H1 (cell line): ENCODE measurements at regions not wholly inside any gene's neighbourhood (a gene's known extent, or its start where the extent isn't known, plus 50 kb on each side); places are given as distances from the start of the nearest gene placed in this dataset.

Experiments used
- CTCF ChIA-PET: fragments of 300-600 bp; sonication (Branson Sonifier 250); formaldehyde crosslinking; loops from one replicate; lab custom pipeline; 2021; ENCODE audit not compliant: partially characterized antibody; lab: Charles Lee
- POLR2A ChIA-PET: fragments of 300-600 bp; sonication (Branson Sonifier 250); formaldehyde crosslinking; loops from one replicate; lab custom pipeline; 2021; ENCODE audit warnings: inconsistent platforms; ENCODE audit not compliant: partially characterized antibody; lab: Charles Lee
- DNase-seq, 2 experiments: peaks; one replicate each; pipeline versions ENCODE4 v3.0.0 to v3.0.0-alpha.2; 2010 to 2022; ENCODE audit warnings: low spot score in 2 of 2, low read depth in 1 of 2, mixed read lengths in 1 of 2
- FAIRE-seq: peaks from 2 replicates; lab custom pipeline; 2011; peaks lifted over from hg19 to GRCh38; lab: Jason Lieb, UNC
- H2AFZ ChIP-seq: 2 replicates; pipeline ENCODE4 v1.8.1; 2012; ENCODE audit warnings: low read length, inconsistent platforms
- H2AK5ac ChIP-seq: 2 replicates; pipeline ENCODE4 v1.6.1; 2013; ENCODE audit warnings: low read depth, low read length
- H2BK120ac ChIP-seq: replicated peaks from 2 replicates; pipeline ENCODE3; 2013; ENCODE audit warnings: low read depth, low read length, inconsistent platforms
- H2BK12ac ChIP-seq: 2 replicates; pipeline ENCODE4 v1.6.1; 2013; ENCODE audit warnings: low read depth, low read length
- H2BK15ac ChIP-seq: 2 replicates; pipeline ENCODE4 v1.6.1; 2013; ENCODE audit warnings: low read length
- H2BK20ac ChIP-seq: 2 replicates; pipeline ENCODE4 v1.6.1; 2013; ENCODE audit warnings: low read length
- H2BK5ac ChIP-seq: 2 replicates; pipeline ENCODE4 v1.6.1; 2013; ENCODE audit warnings: low read depth, low read length
- H3K14ac ChIP-seq: 2 replicates; pipeline ENCODE4 v1.6.1; 2013; ENCODE audit warnings: inconsistent platforms; ENCODE audit not compliant: insufficient read length
- H3K18ac ChIP-seq: 2 replicates; pipeline ENCODE4 v1.6.1; 2013; ENCODE audit warnings: low read length; ENCODE audit errors: extremely low read depth
- H3K23ac ChIP-seq: 2 replicates; pipeline ENCODE4 v1.6.1; 2013; ENCODE audit warnings: inconsistent platforms; ENCODE audit not compliant: insufficient read length
- H3K23me2 ChIP-seq: 2 replicates; pipeline ENCODE4 v1.6.1; 2013; ENCODE audit warnings: low read depth, low read length
- H3K27ac ChIP-seq: 2 replicates; pipeline ENCODE4 v1.6.1; 2011; ENCODE audit warnings: low read depth, low read length, inconsistent platforms
- H3K27me3 ChIP-seq, 4 experiments: replicated peaks in 1 of 4; 1 replicate in 1 of 4; 2 replicates in 3 of 4; pipeline versions ENCODE4 v1.6.1 to v1.8.1; 2011 to 2013; ENCODE audit warnings: low read length in 3 of 4, mild to moderate bottlenecking in 3 of 4, inconsistent platforms in 2 of 4, mixed read lengths in 2 of 4, moderate library complexity in 1 of 4; ENCODE audit not compliant: control insufficient read depth in 3 of 4, insufficient read depth in 3 of 4; ENCODE audit errors: extremely low read depth in 1 of 4
- H3K36me3 ChIP-seq, 4 experiments: 2 replicates each; pipeline versions ENCODE4 v1.6.1 to v1.8.1; 2011 to 2013; ENCODE audit warnings: mild to moderate bottlenecking in 4 of 4, low read length in 3 of 4, moderate library complexity in 2 of 4, control low read depth in 1 of 4, inconsistent platforms in 1 of 4; ENCODE audit not compliant: insufficient read depth in 4 of 4, control insufficient read depth in 2 of 4
- H3K4ac ChIP-seq: replicated peaks from 2 replicates; pipeline ENCODE3; 2013; ENCODE audit warnings: low read length, low read depth, mixed read lengths, inconsistent platforms; ENCODE audit not compliant: insufficient read length
- H3K4me1 ChIP-seq, 4 experiments: replicated peaks in 1 of 4; 1 replicate in 1 of 4; 2 replicates in 3 of 4; pipeline versions ENCODE4 v1.6.1 to v1.8.1; 2011 to 2013; ENCODE audit warnings: low read length in 3 of 4, inconsistent platforms in 2 of 4, mixed read lengths in 1 of 4; ENCODE audit not compliant: insufficient read depth in 4 of 4, control insufficient read depth in 3 of 4
- H3K4me2 ChIP-seq, 2 experiments: 2 replicates each; pipeline versions ENCODE4 v1.6.1 to v1.8.1; 2011 to 2013; ENCODE audit warnings: low read depth in 2 of 2, low read length in 2 of 2, control low read depth in 1 of 2, inconsistent platforms in 1 of 2, mild to moderate bottlenecking in 1 of 2; ENCODE audit not compliant: insufficient read depth in 1 of 2
- H3K4me3 ChIP-seq, 4 experiments: fragments of 200-600, 300-600 bp in 1 of 4; sonication (generic), shearing (Covaris generic), sonication (Bioruptor Twin) in 1 of 4; 2 replicates each; pipeline versions ENCODE4 v1.5.1 to v1.8.1; 2011 to 2016; ENCODE audit warnings: low read length in 4 of 4, low read depth in 3 of 4, control low read depth in 2 of 4, inconsistent platforms in 2 of 4, mild to moderate bottlenecking in 2 of 4, mixed read lengths in 1 of 4, moderate library complexity in 1 of 4; ENCODE audit not compliant: insufficient read depth in 2 of 4; ENCODE audit errors: extremely low read depth in 1 of 4
- H3K56ac ChIP-seq: replicated peaks from 2 replicates; pipeline ENCODE3; 2013; ENCODE audit warnings: low read depth, mild to moderate bottlenecking, mixed read lengths, low read length, inconsistent platforms; ENCODE audit not compliant: insufficient read length
- H3K79me1 ChIP-seq: 2 replicates; pipeline ENCODE4 v1.6.1; 2013; ENCODE audit warnings: low read depth, low read length, control low read depth
- H3K79me2 ChIP-seq, 2 experiments: 2 replicates each; pipeline versions ENCODE4 v1.6.1 to v1.8.1; 2012 to 2013; ENCODE audit warnings: low read length in 2 of 2, mild to moderate bottlenecking in 2 of 2, inconsistent platforms in 1 of 2; ENCODE audit not compliant: insufficient read depth in 2 of 2, control insufficient read depth in 1 of 2
- H3K9ac ChIP-seq, 4 experiments: replicated peaks in 1 of 4; 1 replicate in 1 of 4; 2 replicates in 3 of 4; pipeline versions ENCODE4 v1.6.1 to v1.8.1; 2011 to 2013; ENCODE audit warnings: low read depth in 3 of 4, low read length in 3 of 4, control low read depth in 2 of 4, mild to moderate bottlenecking in 2 of 4, moderate library complexity in 2 of 4, inconsistent platforms in 1 of 4; ENCODE audit errors: extremely low read depth in 1 of 4
- H3K9me3 ChIP-seq, 2 experiments: 2 replicates each; pipeline versions ENCODE4 v1.6.1 to v1.8.1; 2012 to 2013; ENCODE audit warnings: mild to moderate bottlenecking in 2 of 2, moderate library complexity in 2 of 2, control low read depth in 1 of 2, inconsistent platforms in 1 of 2, low read depth in 1 of 2, low read length in 1 of 2, mixed read lengths in 1 of 2; ENCODE audit not compliant: insufficient read depth in 2 of 2
- H4K20me1 ChIP-seq, 2 experiments: replicated peaks in 1 of 2; 2 replicates each; pipeline versions ENCODE3 to v1.8.1; 2011 to 2013; ENCODE audit warnings: inconsistent platforms in 2 of 2, low read length in 2 of 2, mild to moderate bottlenecking in 1 of 2; ENCODE audit not compliant: insufficient read depth in 2 of 2, control insufficient read depth in 1 of 2
- H4K5ac ChIP-seq: 2 replicates; pipeline ENCODE4 v1.6.1; 2013; ENCODE audit warnings: low read length, low read depth, mixed read lengths, inconsistent platforms; ENCODE audit not compliant: insufficient read length
- H4K8ac ChIP-seq: 2 replicates; pipeline ENCODE4 v1.8.0; 2013; ENCODE audit warnings: mild to moderate bottlenecking, moderate library complexity, low read length, inconsistent platforms; ENCODE audit not compliant: insufficient read depth; ENCODE audit errors: extremely low read depth
- H4K91ac ChIP-seq: replicated peaks from 2 replicates; pipeline ENCODE3; 2013; ENCODE audit warnings: low read length, mixed read lengths, inconsistent platforms; ENCODE audit not compliant: insufficient read length
- PHF8 ChIP-seq: fragments of 200-600 bp; sonication (generic); conservative IDR thresholded peaks from 2 replicates; pipeline ENCODE4 v1.7.1; 2012; ENCODE audit warnings: low read depth, mild to moderate bottlenecking, inconsistent platforms, low read length, moderate library complexity
- POU5F1 ChIP-seq: IDR thresholded peaks from 2 replicates; pipeline ENCODE4 v1.6.1; 2011; ENCODE audit warnings: low read depth, mild to moderate bottlenecking, low read length, moderate library complexity
- RFX5 ChIP-seq: IDR thresholded peaks from 2 replicates; pipeline ENCODE4 v1.6.1; 2011; ENCODE audit warnings: low read depth, low read length, improper control_type of control experiment, borderline replicate concordance
- RNF2 ChIP-seq: fragments of 200-900, 300-1000 bp; sonication (generic); IDR thresholded peaks from 2 replicates; pipeline ENCODE4 v1.7.1; 2016; ENCODE audit warnings: borderline replicate concordance, low read depth, mild to moderate bottlenecking, antibody characterized with exemption, low read length; ENCODE audit not compliant: poor library complexity, severe bottlenecking; ENCODE audit errors: missing control alignments
- SIN3A ChIP-seq, 2 experiments: IDR thresholded peaks in 1 of 2; conservative IDR thresholded peaks in 1 of 2; 2 replicates each; pipeline ENCODE4 v1.6.1; 2011 to 2012; ENCODE audit warnings: low read length in 2 of 2, improper control_type of control experiment in 1 of 2, low read depth in 1 of 2, mild to moderate bottlenecking in 1 of 2
- SP1 ChIP-seq: IDR thresholded peaks from 2 replicates; pipeline ENCODE4 v1.6.1; 2011; ENCODE audit warnings: low read depth, low read length
- SP4 ChIP-seq: IDR thresholded peaks from 2 replicates; pipeline ENCODE4 v1.6.1; 2012; ENCODE audit warnings: low read length, inconsistent platforms
- TAF1 ChIP-seq: IDR thresholded peaks from 2 replicates; pipeline ENCODE4 v1.6.1; 2011; ENCODE audit warnings: mild to moderate bottlenecking, low read depth, low read length
- TAF7 ChIP-seq: optimal IDR thresholded peaks from 2 replicates; pipeline ENCODE3; 2011; ENCODE audit warnings: low read depth, mild to moderate bottlenecking, inconsistent platforms, low read length, moderate library complexity, borderline replicate concordance
- TCF12 ChIP-seq: IDR thresholded peaks from 2 replicates; pipeline ENCODE4 v1.6.1; 2011; ENCODE audit warnings: low read depth, mild to moderate bottlenecking, low read length
- TEAD4 ChIP-seq: IDR thresholded peaks from 2 replicates; pipeline ENCODE4 v1.6.1; 2012; ENCODE audit warnings: low read depth, low read length, inconsistent platforms, mixed read lengths
- WGBS, 2 experiments: shearing (Covaris generic) in 1 of 2; methylation state at CpG; one replicate each; pipeline versions ENCODE4 v1.1.6 to v1.1.7; 2013 to 2015; ENCODE audit warnings: low lambda C conversion rate in 2 of 2, mixed read lengths in 2 of 2, inconsistent platforms in 1 of 2, low coverage in 1 of 2, missing lambda C conversion rate in 1 of 2; ENCODE audit not compliant: insufficient replicate concordance in 2 of 2, insufficient coverage in 1 of 2, insufficient read length in 1 of 2; ENCODE audit errors: extremely low coverage in 1 of 2, missing lambda C conversion rate in 1 of 2; 5-methylcytosine and 5-hydroxymethylcytosine counted together

DNA sequence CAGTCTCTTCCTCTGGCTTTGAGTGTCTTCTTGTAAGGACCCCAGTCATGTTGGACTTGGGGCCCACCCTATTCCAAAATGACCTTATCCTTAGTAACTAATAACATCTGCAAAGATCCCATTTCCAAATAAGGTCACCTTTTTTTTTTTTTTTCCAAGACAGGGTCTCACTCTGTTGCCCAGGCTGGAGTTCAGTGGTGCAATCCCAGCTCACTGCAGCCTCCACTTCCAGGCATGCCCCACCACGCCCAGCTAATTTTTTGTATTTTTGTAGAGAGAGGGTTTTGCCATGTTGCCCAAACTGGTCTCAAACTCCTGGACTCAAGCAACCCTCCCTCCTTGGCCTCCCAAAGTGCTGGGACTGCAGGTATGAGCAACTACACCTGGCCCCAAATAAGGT is 118.8 kb upstream of the GSE1 start:
- no peak overlapping the region for H2BK5ac ChIP-seq
- no peak overlapping the region for H3K4ac ChIP-seq
- H3K23ac ChIP-seq = no peak overlapping the region
- H2BK15ac ChIP-seq = no peak overlapping the region
- DNase-seq (no peak), FAIRE-seq (no peak)
- no peak overlapping the region for H3K4me2 ChIP-seq
- no peak overlapping the region for H2AFZ ChIP-seq
- no peak overlapping the region for H4K5ac ChIP-seq
- no peak overlapping the region for H4K91ac ChIP-seq
- no peak overlapping the region for H4K8ac ChIP-seq
- ChIA-PET CTCF (interaction anchor here (1.2 to 18.6 kb wide), 14 partner anchors 9 to 242 kb away, joined by 3 to 277 read pairs (median 8); no protein-coding TSS in a partner anchor), POLR2A (interaction anchor here (1.2 kb wide), 1 partner anchor 16 kb away, joined by 3 read pairs; no protein-coding TSS in a partner anchor)
- no peak overlapping the region for H3K27ac ChIP-seq
- H3K79me1 ChIP-seq = no peaks in the 10 kb centered on the region
- H3K27me3 ChIP-seq = no peaks in the 10 kb centered on the region
- no CpG with 5 or more reads among the region's 1 CpG for WGBS, 2 experiments
- H3K18ac ChIP-seq = no peak overlapping the region
- H3K56ac ChIP-seq = no peak overlapping the region
- peaks cover 0 to 9% of the 10 kb centered on the region in 2 experiments for H4K20me1 ChIP-seq
- H3K14ac ChIP-seq = no peak overlapping the region
- H2BK12ac ChIP-seq = no peak overlapping the region
- H3K9me3 ChIP-seq = no peaks in the 10 kb centered on the region
- no peak overlapping the region for H2AK5ac ChIP-seq
- peaks cover 3 to 19% (median 14%) of the 10 kb centered on the region in 4 experiments; a peak in 6 of 7 replicates for H3K4me1 ChIP-seq
- H2BK20ac ChIP-seq = no peak overlapping the region
- H3K36me3 ChIP-seq = no peaks in the 10 kb centered on the region
- 0 out of 2 replicates have a peak, but pooled peaks cover 2% of the 10 kb centered on the region for H3K23me2 ChIP-seq
- TF ChIP-seq TEAD4 = no peak
- TF ChIP-seq RNF2 = no peak
- no peak for TF ChIP-seq SP1
- no peak for TF ChIP-seq TAF7
- TF ChIP-seq SIN3A (conservative IDR thresholded peaks at IDR 0.05 in 1 of 2, IDR thresholded peaks at IDR 0.05 in 1 of 2; ENCODE audit: low read depth in 1 of 2, low read length in 2 of 2) = no peak
- no peak for TF ChIP-seq TAF1
- no peak for TF ChIP-seq SP4
- TF ChIP-seq PHF8 = no peak
- no peak for TF ChIP-seq TCF12
- no peak for TF ChIP-seq RFX5
- TF ChIP-seq POU5F1 = no peak
- H3K79me2 ChIP-seq = no peaks in the 10 kb centered on the region
- no peak overlapping the region for H2BK120ac ChIP-seq
- no peak overlapping the region for H3K4me3 ChIP-seq
- no peak overlapping the region for H3K9ac ChIP-seq
